NT2/D1 (cell line): ENCODE measurements at regions not wholly inside any gene's neighbourhood (a gene's known extent, or its start where the extent isn't known, plus 50 kb on each side); places are given as distances from the start of the nearest gene placed in this dataset.

Source experiments
- SUZ12 ChIP-seq: IDR thresholded peaks from 2 replicates; pipeline ENCODE4 v1.6.1; 2011; ENCODE audit not compliant: insufficient read length, insufficient read depth; ENCODE audit errors: extremely low read depth
- YY1 ChIP-seq: IDR thresholded peaks from 2 replicates; pipeline ENCODE4 v1.6.1; 2011; ENCODE audit not compliant: insufficient read length, insufficient read depth
- ZNF274 ChIP-seq: IDR thresholded peaks from 2 replicates; pipeline ENCODE4 v1.6.1; 2011; ENCODE audit warnings: mild to moderate bottlenecking, low read depth, low read length

- TF ChIP-seq YY1 (no peak), SUZ12 (no peak), ZNF274 (no peak)
These were observed 66.0 kb upstream of the DUSP5 start for GRCh38 chr10:110431659-110432058.
